ENCODE measurements at regions not wholly inside any gene's neighbourhood (a gene's known extent, or its start where the extent isn't known, plus 50 kb on each side); places are given as distances from the start of the nearest gene placed in this dataset.
"Not testable (repeated sequence)": the region's sequence is repeated elsewhere in the genome, so short reads cannot be mapped to it uniquely, and the experiment has no call there.

DNA sequence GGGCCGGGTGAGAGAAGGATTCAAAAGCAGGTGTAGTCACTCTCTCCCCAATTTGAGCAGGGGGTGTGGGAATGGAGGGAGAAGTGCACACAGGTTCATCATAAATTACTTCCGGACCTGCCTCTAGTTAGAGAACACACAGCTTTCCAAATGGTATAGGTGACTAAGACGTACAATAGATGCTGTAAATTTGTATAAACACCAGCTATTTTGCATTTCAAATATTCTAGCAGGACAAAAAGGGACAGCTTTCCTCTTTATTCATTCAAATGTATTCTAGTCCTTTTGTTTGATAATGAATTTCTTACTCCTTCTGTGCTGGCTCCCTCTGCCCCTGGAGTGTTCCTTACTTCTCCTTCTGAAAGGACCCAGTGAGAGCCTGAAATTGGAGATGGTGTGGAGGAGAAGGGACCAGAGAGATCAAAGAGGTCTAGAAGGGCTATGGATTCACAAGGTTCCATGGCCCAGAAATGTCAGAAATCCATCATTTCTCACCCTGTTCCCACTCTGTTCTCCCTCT is 53.2 kb upstream of the SH3BP4 start:
- H3K4me3 ChIP-seq (ENCODE audit: low read depth, low read length) = no peak overlapping the region
- TF ChIP-seq MYC (IDR thresholded peaks at IDR 0.05; ENCODE audit: low read depth, low read length) (no peak), POLR2A (IDR thresholded peaks at IDR 0.05; ENCODE audit: extremely low read depth, insufficient read length) (no peak)
- TF ChIP-seq, protein P1, sequence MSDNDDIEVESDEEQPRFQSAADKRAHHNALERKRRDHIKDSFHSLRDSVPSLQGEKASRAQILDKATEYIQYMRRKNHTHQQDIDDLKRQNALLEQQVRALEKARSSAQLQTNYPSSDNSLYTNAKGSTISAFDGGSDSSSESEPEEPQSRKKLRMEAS (IDR thresholded peaks at IDR 0.05; ENCODE audit: low read depth, low read length) = no peak
- TF ChIP-seq, protein P2, sequence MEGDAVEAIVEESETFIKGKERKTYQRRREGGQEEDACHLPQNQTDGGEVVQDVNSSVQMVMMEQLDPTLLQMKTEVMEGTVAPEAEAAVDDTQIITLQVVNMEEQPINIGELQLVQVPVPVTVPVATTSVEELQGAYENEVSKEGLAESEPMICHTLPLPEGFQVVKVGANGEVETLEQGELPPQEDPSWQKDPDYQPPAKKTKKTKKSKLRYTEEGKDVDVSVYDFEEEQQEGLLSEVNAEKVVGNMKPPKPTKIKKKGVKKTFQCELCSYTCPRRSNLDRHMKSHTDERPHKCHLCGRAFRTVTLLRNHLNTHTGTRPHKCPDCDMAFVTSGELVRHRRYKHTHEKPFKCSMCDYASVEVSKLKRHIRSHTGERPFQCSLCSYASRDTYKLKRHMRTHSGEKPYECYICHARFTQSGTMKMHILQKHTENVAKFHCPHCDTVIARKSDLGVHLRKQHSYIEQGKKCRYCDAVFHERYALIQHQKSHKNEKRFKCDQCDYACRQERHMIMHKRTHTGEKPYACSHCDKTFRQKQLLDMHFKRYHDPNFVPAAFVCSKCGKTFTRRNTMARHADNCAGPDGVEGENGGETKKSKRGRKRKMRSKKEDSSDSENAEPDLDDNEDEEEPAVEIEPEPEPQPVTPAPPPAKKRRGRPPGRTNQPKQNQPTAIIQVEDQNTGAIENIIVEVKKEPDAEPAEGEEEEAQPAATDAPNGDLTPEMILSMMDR (IDR thresholded peaks at IDR 0.05; ENCODE audit: low read depth, low read length) = no peak
- DNase-seq (ENCODE audit: low read depth) = no peak

DNA sequence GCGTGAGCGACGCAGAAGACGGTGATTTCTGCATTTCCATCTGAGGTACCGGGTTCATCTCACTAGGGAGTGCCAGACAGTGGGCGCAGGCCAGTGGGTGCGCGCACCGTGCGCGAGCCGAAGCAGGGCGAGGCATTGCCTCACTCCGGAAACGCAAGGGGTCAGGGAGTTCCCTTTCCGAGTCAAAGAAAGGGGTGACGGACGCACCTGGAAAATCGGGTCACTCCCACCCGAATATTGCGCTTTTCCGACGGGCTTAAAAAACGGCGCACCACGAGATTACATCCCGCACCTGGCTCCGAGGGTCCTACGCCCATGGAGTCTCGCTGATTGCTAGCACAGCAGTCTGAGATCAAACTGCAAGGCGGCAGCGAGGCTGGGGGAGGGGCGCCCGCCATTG is 63.4 kb upstream of the SH3BP4 start:
- not testable (repeated sequence) for H3K4me3 ChIP-seq (ENCODE audit: low read depth, low read length); DNase-seq (ENCODE audit: low read depth)

GRCh38 chr2:234887195-234887594 is 64.6 kb upstream of the SH3BP4 start:
- no peak for DNase-seq (ENCODE audit: low read depth)
- TF ChIP-seq MYC (IDR thresholded peaks at IDR 0.05; ENCODE audit: low read depth, low read length) = no peak
- TF ChIP-seq POLR2A (IDR thresholded peaks at IDR 0.05; ENCODE audit: extremely low read depth, insufficient read length) = no peak
- TF ChIP-seq, protein P1 (IDR thresholded peaks at IDR 0.05; ENCODE audit: low read depth, low read length) = no peak
- no peak overlapping the region for H3K4me3 ChIP-seq (ENCODE audit: low read depth, low read length)

DNA sequence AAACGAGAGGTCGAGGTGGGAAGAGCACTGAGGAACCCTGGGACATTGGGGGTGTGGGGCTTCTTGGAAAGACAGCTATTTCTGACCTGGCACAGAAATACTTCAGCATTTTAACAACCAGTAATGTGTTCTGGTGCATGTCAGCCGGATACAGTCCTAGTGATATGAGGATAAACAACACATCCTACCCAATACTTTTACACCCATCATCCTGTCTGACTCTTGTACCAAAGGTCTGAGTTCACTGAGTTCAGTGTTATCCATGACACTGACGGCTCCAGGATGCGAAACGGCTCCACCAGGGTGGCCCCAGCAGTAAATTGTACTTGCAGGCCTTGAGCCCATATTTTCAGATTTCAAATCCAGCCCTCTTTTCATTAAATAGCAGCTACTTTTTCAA is 65.9 kb upstream of the SH3BP4 start:
- DNase-seq (ENCODE audit: low read depth) = no peak
- TF ChIP-seq, protein P1 (IDR thresholded peaks at IDR 0.05; ENCODE audit: low read depth, low read length) = no peak
- no peak for TF ChIP-seq MYC (IDR thresholded peaks at IDR 0.05; ENCODE audit: low read depth, low read length)
- TF ChIP-seq, protein P2 (IDR thresholded peaks at IDR 0.05; ENCODE audit: low read depth, low read length) = no peak
- no peak for TF ChIP-seq POLR2A (IDR thresholded peaks at IDR 0.05; ENCODE audit: extremely low read depth, insufficient read length)
- H3K4me3 ChIP-seq (ENCODE audit: low read depth, low read length) = no peak overlapping the region

- no peak overlapping the region for H3K4me3 ChIP-seq (ENCODE audit: low read depth, low read length)
These were observed 66.7 kb upstream of the SH3BP4 start for GRCh38 chr2:234885118-234885517.

DNA sequence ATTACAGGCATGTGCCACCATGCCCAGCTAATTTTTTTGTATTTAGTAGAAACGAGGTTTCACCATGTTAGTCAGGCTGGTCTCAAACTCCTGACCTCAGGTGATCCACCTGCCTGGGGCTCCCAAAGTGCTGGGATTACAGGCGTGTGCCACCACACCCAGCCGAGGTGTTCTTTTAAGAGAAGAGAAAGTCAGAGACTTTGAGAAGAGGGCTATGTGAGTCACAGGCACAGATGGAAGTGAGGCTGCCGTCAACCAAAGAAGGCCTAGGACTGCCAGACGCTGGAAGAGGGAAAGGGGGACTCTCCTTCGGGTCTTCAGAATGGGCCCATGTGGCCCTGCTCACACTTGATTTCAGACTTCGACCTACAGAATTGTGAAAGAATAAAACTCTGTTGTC is 67.2 kb upstream of the SH3BP4 start:
- no peak overlapping the region for H3K4me3 ChIP-seq (ENCODE audit: low read depth, low read length)
- DNase-seq (ENCODE audit: low read depth) = no peak
- TF ChIP-seq POLR2A (IDR thresholded peaks at IDR 0.05; ENCODE audit: extremely low read depth, insufficient read length) (no peak), MYC (IDR thresholded peaks at IDR 0.05; ENCODE audit: low read depth, low read length) (no peak)
- TF ChIP-seq, protein P2 (IDR thresholded peaks at IDR 0.05; ENCODE audit: low read depth, low read length) = no peak
- TF ChIP-seq, protein P1 (IDR thresholded peaks at IDR 0.05; ENCODE audit: low read depth, low read length) = no peak

More at GRCh38 chr2:234885118-234885517, 66.7 kb upstream of the SH3BP4 start:
- TF ChIP-seq, protein P1 (IDR thresholded peaks at IDR 0.05; ENCODE audit: low read depth, low read length) = no peak
- TF ChIP-seq, protein P2 (IDR thresholded peaks at IDR 0.05; ENCODE audit: low read depth, low read length) = no peak
- TF ChIP-seq POLR2A (IDR thresholded peaks at IDR 0.05; ENCODE audit: extremely low read depth, insufficient read length) (no peak), MYC (IDR thresholded peaks at IDR 0.05; ENCODE audit: low read depth, low read length) (no peak)
- no peak for DNase-seq (ENCODE audit: low read depth)
